ENCODE measurements at regions not wholly inside any gene's neighbourhood (a gene's known extent, or its start where the extent isn't known, plus 50 kb on each side); places are given as distances from the start of the nearest gene placed in this dataset.

- Histone ChIP-seq H3K4me3 (no peak overlapping the region), H3K4me1 (no peaks in the 10 kb centered on the region), H3K9me3 (no peaks in the 10 kb centered on the region), H3K36me3 (no peaks in the 10 kb centered on the region), H3K27ac (no peak overlapping the region), H3K27me3 (no peaks in the 10 kb centered on the region)
- no peak for ATAC-seq
- no peak for TF ChIP-seq CTCF (IDR thresholded peaks at IDR 0.05)
- DNase-seq: no peak
- intact Hi-C loops (cut with DNase I): no loop called here
These were observed 355.1 kb downstream of the GBE1 start for GRCh38 chr3:81406318-81406717.

- intact Hi-C loops (cut with DNase I): no loop called here
These were observed 365.5 kb downstream of the GBE1 start for GRCh38 chr3:81395739-81396513.

GRCh38 chr3:81394651-81395524 is 366.6 kb downstream of the GBE1 start:
- ATAC-seq (no peak), DNase-seq (no peak)
- Histone ChIP-seq H3K27me3 (peaks cover 3% of the 10 kb centered on the region), H3K9me3 (no peaks in the 10 kb centered on the region), H3K27ac (no peak overlapping the region), H3K4me3 (no peak overlapping the region), H3K36me3 (no peaks in the 10 kb centered on the region), H3K4me1 (no peaks in the 10 kb centered on the region)
- intact Hi-C loops (cut with DNase I): no loop called here
- no peak for TF ChIP-seq CTCF (IDR thresholded peaks at IDR 0.05)

More at GRCh38 chr3:81395739-81396513, 365.5 kb downstream of the GBE1 start:
- DNase-seq (no peak), ATAC-seq (no peak)
- H3K9me3 ChIP-seq: no peaks in the 10 kb centered on the region
- H3K4me3 ChIP-seq: no peak overlapping the region
- peaks cover under 1% of the 10 kb centered on the region for H3K27me3 ChIP-seq
- H3K4me1 ChIP-seq: no peaks in the 10 kb centered on the region
- no peaks in the 10 kb centered on the region for H3K36me3 ChIP-seq
- TF ChIP-seq CTCF (IDR thresholded peaks at IDR 0.05): no peak
- no peak overlapping the region for H3K27ac ChIP-seq

- DNase-seq (no peak), ATAC-seq (no peak)
- Histone ChIP-seq H3K4me1 (no peaks in the 10 kb centered on the region), H3K27ac (no peak overlapping the region), H3K36me3 (no peaks in the 10 kb centered on the region), H3K27me3 (peaks cover 3% of the 10 kb centered on the region), H3K9me3 (no peaks in the 10 kb centered on the region), H3K4me3 (no peak overlapping the region)
- no peak for TF ChIP-seq CTCF (IDR thresholded peaks at IDR 0.05)
- intact Hi-C loops (cut with DNase I): no loop called here
These were observed 368.2 kb downstream of the GBE1 start for GRCh38 chr3:81393251-81393650.

- TF ChIP-seq CTCF (IDR thresholded peaks at IDR 0.05): no peak
- Histone ChIP-seq H3K9me3 (no peaks in the 10 kb centered on the region), H3K36me3 (no peaks in the 10 kb centered on the region), H3K27me3 (peaks cover 3% of the 10 kb centered on the region), H3K27ac (no peak overlapping the region), H3K4me1 (no peaks in the 10 kb centered on the region), H3K4me3 (no peak overlapping the region)
- ATAC-seq (no peak), DNase-seq (no peak)
- intact Hi-C loops (cut with DNase I): no loop called here
These were observed 370.6 kb downstream of the GBE1 start for GRCh38 chr3:81390796-81391195.

Data from upper lobe of right lung (tissue), 1 donor.